ENCODE measurements at regions not wholly inside any gene's neighbourhood (a gene's known extent, or its start where the extent isn't known, plus 50 kb on each side); places are given as distances from the start of the nearest gene placed in this dataset.

DNA sequence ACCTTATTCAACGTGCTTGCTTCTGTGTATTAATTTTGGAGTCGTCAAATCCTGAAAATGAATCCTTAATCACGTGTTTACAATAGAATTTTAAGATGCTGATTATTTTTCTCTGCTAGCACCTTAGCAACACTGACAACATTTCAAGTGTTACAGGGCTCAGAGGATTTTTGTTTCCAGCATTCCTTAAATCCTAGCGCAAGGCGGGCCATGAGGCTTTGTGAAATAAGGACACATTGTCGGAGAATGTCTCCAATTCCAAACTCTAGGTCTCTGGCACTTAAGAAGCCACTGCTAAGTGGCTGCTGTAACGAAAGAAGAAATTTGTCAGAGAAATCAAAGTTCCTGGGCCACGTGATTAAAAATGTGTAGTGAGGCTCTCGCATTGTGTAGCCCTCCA lies 390.9 kb upstream of the CELF2 start:
- no peak for ATAC-seq (ENCODE audit: low FRiP score)
- no peak for DNase-seq (ENCODE audit: low spot score)
- no peak for TF ChIP-seq CTCF (IDR thresholded peaks at IDR 0.05)

DNA sequence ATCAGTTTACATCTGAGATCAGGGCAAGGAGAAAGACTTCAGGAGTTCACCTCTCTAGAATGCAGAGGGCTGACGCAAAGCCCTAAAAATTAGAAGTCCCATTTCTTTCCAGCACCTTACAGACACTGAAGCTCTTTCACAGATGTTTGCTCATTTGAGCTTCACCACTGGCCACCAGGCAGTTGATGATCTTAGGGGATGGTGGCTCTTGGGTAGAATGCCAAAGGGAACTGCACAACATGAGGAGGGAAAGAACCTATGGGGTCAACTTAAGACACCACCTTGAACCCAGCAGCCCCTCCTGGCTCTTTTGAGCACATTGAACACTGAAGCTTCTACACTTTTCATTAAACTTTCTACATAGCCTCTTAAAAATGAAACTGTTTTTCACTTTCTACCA lies 390.3 kb upstream of the CELF2 start:
- no peak for ATAC-seq (ENCODE audit: low FRiP score)
- no peak for DNase-seq (ENCODE audit: low spot score)
- TF ChIP-seq CTCF (IDR thresholded peaks at IDR 0.05): no peak

DNA sequence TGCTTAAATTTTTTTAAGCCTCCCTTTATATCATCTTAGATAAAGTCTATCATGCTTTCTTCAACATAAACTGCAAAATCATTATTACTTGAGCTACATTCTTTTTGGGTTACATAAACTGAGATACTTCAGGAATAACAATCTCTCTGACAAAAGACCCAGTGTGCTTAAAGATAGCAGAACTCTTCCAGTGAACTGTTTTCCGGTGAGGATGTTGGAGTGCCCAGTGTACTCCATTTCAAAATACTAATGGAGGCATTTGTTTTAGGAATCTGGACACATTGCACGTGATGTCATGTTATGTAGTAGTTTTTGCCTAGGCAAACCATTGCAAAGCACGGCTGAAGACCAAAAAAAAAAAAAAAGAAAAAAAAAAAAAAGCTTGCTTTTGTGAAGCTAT lies 388.2 kb upstream of the CELF2 start:
- no peak for ATAC-seq (ENCODE audit: low FRiP score)
- DNase-seq (ENCODE audit: low spot score): no peak
- no peak for TF ChIP-seq CTCF (IDR thresholded peaks at IDR 0.05)

DNA sequence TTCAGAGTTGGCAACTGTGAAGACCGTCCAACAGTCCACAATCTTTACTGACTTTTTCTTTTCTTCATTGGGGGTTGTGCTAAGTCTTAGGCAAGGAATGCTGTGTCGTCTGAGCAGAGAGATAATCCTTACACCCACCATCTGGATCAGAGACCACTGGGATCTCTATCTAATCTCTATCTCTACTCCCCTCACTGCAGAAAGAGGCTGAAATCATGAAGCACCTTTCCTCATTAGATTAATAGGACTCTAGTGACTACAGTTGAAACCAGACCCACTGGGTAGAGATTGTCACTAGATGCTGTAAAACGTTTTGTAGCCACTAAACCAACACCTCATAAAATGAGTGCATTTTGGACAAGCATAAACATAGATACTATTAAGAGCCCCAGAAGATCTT lies 387.4 kb upstream of the CELF2 start:
- no peak for TF ChIP-seq CTCF (IDR thresholded peaks at IDR 0.05)
- ATAC-seq (ENCODE audit: low FRiP score) (no peak), DNase-seq (ENCODE audit: low spot score) (no peak)

DNA sequence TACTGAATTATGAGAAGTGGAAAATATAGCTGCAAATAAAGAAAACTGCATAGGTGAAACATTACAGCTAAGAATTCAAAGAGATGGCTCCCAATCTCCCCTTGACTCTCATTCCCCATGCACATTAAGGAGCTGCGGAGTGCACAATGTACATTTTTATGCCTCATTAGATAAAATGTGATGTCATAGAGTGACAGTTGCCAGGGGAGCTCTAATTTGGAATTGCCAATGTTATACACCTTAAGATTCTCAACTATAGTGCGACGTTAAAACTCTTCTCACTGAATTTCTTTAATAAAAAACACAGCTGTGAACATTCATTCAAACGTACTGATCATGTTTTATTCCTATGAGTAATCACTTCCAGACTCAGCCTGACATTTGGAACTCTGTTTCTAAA lies 386.9 kb upstream of the CELF2 start:
- no peak for TF ChIP-seq CTCF (IDR thresholded peaks at IDR 0.05)
- ATAC-seq (ENCODE audit: low FRiP score) (no peak), DNase-seq (ENCODE audit: low spot score) (no peak)

GRCh38 chr10:10642189-10642588 lies 375.5 kb upstream of the CELF2 start:
- ATAC-seq (ENCODE audit: low FRiP score) (peak; percentile 56), DNase-seq (ENCODE audit: low spot score) (no peak)
- TF ChIP-seq CTCF (IDR thresholded peaks at IDR 0.05): no peak

- ATAC-seq (ENCODE audit: low FRiP score): peak; percentile 48
- DNase-seq (ENCODE audit: low spot score): no peak
Measured at GRCh38 chr10:10642751-10643150, 374.9 kb upstream of the CELF2 start.

More at GRCh38 chr10:10642751-10643150, 374.9 kb upstream of the CELF2 start:
- TF ChIP-seq CTCF (IDR thresholded peaks at IDR 0.05): no peak
